Smooth muscle cell (in vitro differentiated cells): ENCODE measurements at regions not wholly inside any gene's neighbourhood (a gene's known extent, or its start where the extent isn't known, plus 50 kb on each side); places are given as distances from the start of the nearest gene placed in this dataset.
"Not testable (repeated sequence)": the region's sequence is repeated elsewhere in the genome, so short reads cannot be mapped to it uniquely, and the experiment has no call there.

Experiments
- DNase-seq: peaks from one replicate; lab custom pipeline; 2025; ENCODE audit not compliant: unreplicated experiment; lab: John Stamatoyannopoulos, UW
- H2AFZ ChIP-seq: fragments of 200-600 bp; sonication (generic); 2 replicates; pipeline ENCODE4 v1.6.0; 2016; ENCODE audit warnings: antibody characterized with exemption, low read depth, mild to moderate bottlenecking
- H3F3A ChIP-seq: fragments of 200-600 bp; sonication (generic); 2 replicates; pipeline ENCODE4 v1.6.0; 2017; ENCODE audit warnings: antibody characterized with exemption, low read depth
- H3K27ac ChIP-seq: fragments of 200-600 bp; sonication (generic); 2 replicates; pipeline ENCODE4 v1.5.1; 2016; ENCODE audit warnings: low read depth, mild to moderate bottlenecking
- H3K27me3 ChIP-seq: fragments of 200-600 bp; sonication (generic); 2 replicates; pipeline ENCODE4 v1.6.1; 2016; ENCODE audit warnings: low read depth, mild to moderate bottlenecking
- H3K36me3 ChIP-seq: fragments of 200-600 bp; sonication (generic); 2 replicates; pipeline ENCODE4 v1.5.1; 2016; ENCODE audit warnings: low read depth
- H3K4me1 ChIP-seq: fragments of 200-600 bp; sonication (generic); 2 replicates; pipeline ENCODE4 v1.5.1; 2016; ENCODE audit warnings: low read depth
- H3K4me2 ChIP-seq: fragments of 200-600 bp; sonication (generic); 2 replicates; pipeline ENCODE4 v1.6.0; 2016; ENCODE audit warnings: mild to moderate bottlenecking
- H3K4me3 ChIP-seq: fragments of 200-600 bp; sonication (generic); 2 replicates; pipeline ENCODE4 v1.5.1; 2016; ENCODE audit warnings: mild to moderate bottlenecking
- H3K79me2 ChIP-seq: fragments of 200-600 bp; sonication (generic); 2 replicates; pipeline ENCODE4 v1.6.0; 2016; ENCODE audit warnings: low read depth, mild to moderate bottlenecking
- H3K9ac ChIP-seq: fragments of 200-600 bp; sonication (generic); 2 replicates; pipeline ENCODE4 v1.6.0; 2016; ENCODE audit warnings: low read depth
- H3K9me3 ChIP-seq: fragments of 200-600 bp; sonication (generic); replicated peaks from 2 replicates; pipeline ENCODE4 v1.5.1; 2016; ENCODE audit warnings: low read depth
- H4K20me1 ChIP-seq: fragments of 200-600 bp; sonication (generic); 2 replicates; pipeline ENCODE4 v1.6.0; 2016; ENCODE audit warnings: low read depth
- CTCF ChIP-seq: fragments of 200-600 bp; sonication (generic); IDR thresholded peaks from 2 replicates; pipeline ENCODE4 v1.5.1; 2017; ENCODE audit warnings: borderline replicate concordance, mild to moderate bottlenecking, antibody characterized with exemption; ENCODE audit not compliant: insufficient read depth, poor library complexity, severe bottlenecking
- WGBS: methylation state at CpG from one replicate; pipeline ENCODE4 v1.1.7; 2016; ENCODE audit warnings: low lambda C conversion rate; 5-methylcytosine and 5-hydroxymethylcytosine counted together

GRCh38 chr10:23927576-23928325 is 281.2 kb upstream of the KIAA1217 start:
- Histone ChIP-seq H3F3A (no peaks in the 10 kb centered on the region), H3K4me2 (no peak overlapping the region), H4K20me1 (no peaks in the 10 kb centered on the region), H3K9ac (no peak overlapping the region), H3K4me1 (no peaks in the 10 kb centered on the region), H3K27me3 (no peaks in the 10 kb centered on the region), H3K9me3 (no peaks in the 10 kb centered on the region), H2AFZ (no peak overlapping the region), H3K27ac (no peak overlapping the region), H3K36me3 (no peaks in the 10 kb centered on the region), H3K4me3 (no peak overlapping the region), H3K79me2 (no peaks in the 10 kb centered on the region)
- TF ChIP-seq CTCF = no peak
- no peak for DNase-seq
- 85% methylated on average over 8 of the region's 8 CpGs for whole genome bisulfite sequencing

- H3K79me2 ChIP-seq, H4K20me1 ChIP-seq, H3K9me3 ChIP-seq, H3K4me3 ChIP-seq, H3K27me3 ChIP-seq, H3K36me3 ChIP-seq, H3F3A ChIP-seq, DNase-seq, H3K4me1 ChIP-seq, H3K4me2 ChIP-seq, H2AFZ ChIP-seq, H3K27ac ChIP-seq, H3K9ac ChIP-seq: not testable (repeated sequence)
- 96% methylated on average over 3 of the region's 3 CpGs for WGBS
Observed at GRCh38 chr10:23934023-23934422, 274.9 kb upstream of the KIAA1217 start.

GRCh38 chr10:23945845-23946244 is 263.1 kb upstream of the KIAA1217 start:
- no peak for DNase-seq
- H3K4me2 ChIP-seq = no peak overlapping the region
- H2AFZ ChIP-seq = no peak overlapping the region
- no peaks in the 10 kb centered on the region for H3K36me3 ChIP-seq
- H3K4me1 ChIP-seq = no peaks in the 10 kb centered on the region
- no peak overlapping the region for H3K4me3 ChIP-seq
- no peaks in the 10 kb centered on the region for H3F3A ChIP-seq
- H3K27me3 ChIP-seq = peaks cover 7% of the 10 kb centered on the region
- WGBS = 70% methylated on average over 2 of the region's 2 CpGs
- no peaks in the 10 kb centered on the region for H4K20me1 ChIP-seq
- no peaks in the 10 kb centered on the region for H3K9me3 ChIP-seq
- no peak for TF ChIP-seq CTCF
- H3K79me2 ChIP-seq = no peaks in the 10 kb centered on the region
- H3K9ac ChIP-seq = no peak overlapping the region
- no peak overlapping the region for H3K27ac ChIP-seq

GRCh38 chr10:23951841-23952240 is 257.1 kb upstream of the KIAA1217 start:
- Histone ChIP-seq H3K4me2 (no peak overlapping the region), H3K4me3 (no peak overlapping the region), H3K27ac (no peak overlapping the region), H3K4me1 (no peaks in the 10 kb centered on the region), H3K79me2 (no peaks in the 10 kb centered on the region), H3K9me3 (no peaks in the 10 kb centered on the region), H4K20me1 (no peaks in the 10 kb centered on the region), H3K9ac (no peak overlapping the region), H2AFZ (no peak overlapping the region), H3F3A (no peaks in the 10 kb centered on the region), H3K27me3 (peaks cover 6% of the 10 kb centered on the region), H3K36me3 (peaks cover 3% of the 10 kb centered on the region)
- WGBS = 88% methylated on average over 6 of the region's 6 CpGs
- no peak for DNase-seq
- no peak for TF ChIP-seq CTCF
